ENCODE measurements at regions not wholly inside any gene's neighbourhood (a gene's known extent, or its start where the extent isn't known, plus 50 kb on each side); places are given as distances from the start of the nearest gene placed in this dataset.

GRCh38 chr16:26649381-26650045, 417.2 kb upstream of the C16orf82 start:
- no peak for DNase-seq (ENCODE audit: low read depth)
- H3K4me3 ChIP-seq (ENCODE audit: low read depth, low read length), result no peak overlapping the region
- TF ChIP-seq CTCF (IDR thresholded peaks at IDR 0.05; ENCODE audit: low read depth, low read length, missing control alignments), result no peak

- TF ChIP-seq CTCF (IDR thresholded peaks at IDR 0.05; ENCODE audit: low read depth, low read length, missing control alignments), result no peak
- DNase-seq (ENCODE audit: low read depth), result no peak
- H3K4me3 ChIP-seq (ENCODE audit: low read depth, low read length), result no peak overlapping the region
Observed at GRCh38 chr16:26651464-26651863, 415.3 kb upstream of the C16orf82 start.

GRCh38 chr16:26651884-26652283, 414.8 kb upstream of the C16orf82 start:
- H3K4me3 ChIP-seq (ENCODE audit: low read depth, low read length), result no peak overlapping the region
- TF ChIP-seq CTCF (IDR thresholded peaks at IDR 0.05; ENCODE audit: low read depth, low read length, missing control alignments), result no peak
- DNase-seq (ENCODE audit: low read depth), result no peak

- H3K4me3 ChIP-seq (ENCODE audit: low read depth, low read length), result no peak overlapping the region
- no peak for DNase-seq (ENCODE audit: low read depth)
- TF ChIP-seq CTCF (IDR thresholded peaks at IDR 0.05; ENCODE audit: low read depth, low read length, missing control alignments), result no peak
Observed at GRCh38 chr16:26658486-26658885, 408.2 kb upstream of the C16orf82 start.

DNA sequence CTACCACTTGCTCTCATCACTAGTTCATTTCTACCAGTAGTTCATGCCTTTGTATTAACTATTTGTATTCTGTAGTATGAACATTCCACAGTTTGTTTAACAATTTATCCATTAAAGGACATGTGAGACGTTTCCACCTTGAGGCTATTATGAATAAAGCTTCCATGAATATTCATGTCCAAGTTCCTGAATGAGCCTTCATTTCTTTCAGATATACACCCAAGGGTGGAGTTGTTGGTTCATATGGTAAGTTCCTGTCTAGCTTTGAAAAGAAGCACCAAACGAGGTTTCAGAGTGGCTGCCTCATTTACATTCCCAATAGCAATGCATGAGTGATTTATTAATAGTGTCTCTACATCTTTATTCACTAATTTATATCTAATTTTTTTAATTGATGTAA, 407.8 kb upstream of the C16orf82 start:
- no peak for TF ChIP-seq CTCF (IDR thresholded peaks at IDR 0.05; ENCODE audit: low read depth, low read length, missing control alignments)
- DNase-seq (ENCODE audit: low read depth), result no peak
- no peak overlapping the region for H3K4me3 ChIP-seq (ENCODE audit: low read depth, low read length)

- TF ChIP-seq CTCF (IDR thresholded peaks at IDR 0.05; ENCODE audit: low read depth, low read length, missing control alignments), result no peak
- H3K4me3 ChIP-seq (ENCODE audit: low read depth, low read length), result no peak overlapping the region
- DNase-seq (ENCODE audit: low read depth), result no peak
Observed at GRCh38 chr16:26664086-26664485, 402.6 kb upstream of the C16orf82 start.

Data from GM12864 (cell line).